HG03095 (cell line): ENCODE measurements at regions not wholly inside any gene's neighbourhood (a gene's known extent, or its start where the extent isn't known, plus 50 kb on each side); places are given as distances from the start of the nearest gene placed in this dataset.
"Not testable (repeated sequence)": the region's sequence is repeated elsewhere in the genome, so short reads cannot be mapped to it uniquely, and the experiment has no call there.

Experiments
- ATAC-seq: cut with Tn5 transposase; IDR thresholded peaks from one replicate; pipeline ENCODE4 v1.9.1; 2021; ENCODE audit warnings: moderate library complexity; ENCODE audit not compliant: unreplicated experiment

DNA sequence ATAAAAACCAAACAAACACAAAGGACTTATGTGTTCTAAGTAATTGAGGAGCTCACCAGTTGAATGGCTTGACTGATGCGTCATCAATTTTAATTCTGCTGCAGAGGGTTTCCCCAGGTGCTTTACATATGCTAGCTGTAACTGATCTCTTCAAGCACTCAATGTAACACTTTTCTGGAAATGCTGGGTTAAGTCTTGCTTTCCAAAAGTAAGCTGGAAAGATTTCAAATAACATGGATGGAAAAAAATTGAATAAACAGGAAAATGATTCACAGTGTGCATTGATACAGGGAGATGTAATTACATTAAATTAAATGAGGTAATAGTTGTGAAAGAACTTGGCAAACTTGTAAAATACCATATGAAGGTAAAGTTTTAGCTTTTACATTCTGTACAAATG lies 186.7 kb upstream of the WDFY3 start:
- no peak for ATAC-seq

DNA sequence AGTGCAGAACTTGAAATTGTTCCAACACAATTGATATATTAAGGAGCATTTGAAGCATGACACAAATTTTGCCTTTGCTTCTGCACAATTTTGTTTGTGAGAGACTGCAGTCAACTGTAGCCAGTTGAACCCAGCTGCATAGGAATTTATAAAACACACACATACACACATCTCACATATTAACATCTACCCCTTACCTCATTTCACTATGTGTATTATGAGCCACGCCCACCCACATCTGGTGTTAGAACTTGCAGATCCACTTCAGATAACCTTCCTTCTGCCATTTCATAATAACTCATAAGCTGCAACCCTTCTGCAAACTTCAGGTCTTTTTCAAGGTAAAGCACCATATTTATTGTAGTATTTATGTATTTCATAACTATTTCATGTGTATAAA lies 188.1 kb upstream of the WDFY3 start:
- ATAC-seq, result no peak

DNA sequence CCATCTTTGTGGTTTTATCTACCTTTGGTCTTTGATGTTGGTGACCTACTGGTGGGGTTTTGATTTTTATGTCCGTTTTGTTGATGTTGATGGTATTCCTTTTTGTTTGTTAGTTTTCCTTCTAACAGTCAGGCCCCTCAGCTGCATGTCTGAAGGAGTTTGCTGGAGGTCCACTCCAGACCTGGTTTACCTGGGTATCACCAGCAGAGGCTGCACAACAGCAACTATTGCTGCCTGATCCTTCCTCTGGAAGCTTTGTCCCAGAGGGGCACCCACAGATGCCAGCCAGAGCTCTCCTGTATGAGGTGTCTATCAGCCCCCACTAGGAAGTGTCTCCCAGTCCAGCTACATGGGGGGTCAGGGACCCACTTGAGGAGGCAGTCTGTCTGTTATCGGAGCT lies 199.3 kb upstream of the WDFY3 start:
- ATAC-seq, result no peak

DNA sequence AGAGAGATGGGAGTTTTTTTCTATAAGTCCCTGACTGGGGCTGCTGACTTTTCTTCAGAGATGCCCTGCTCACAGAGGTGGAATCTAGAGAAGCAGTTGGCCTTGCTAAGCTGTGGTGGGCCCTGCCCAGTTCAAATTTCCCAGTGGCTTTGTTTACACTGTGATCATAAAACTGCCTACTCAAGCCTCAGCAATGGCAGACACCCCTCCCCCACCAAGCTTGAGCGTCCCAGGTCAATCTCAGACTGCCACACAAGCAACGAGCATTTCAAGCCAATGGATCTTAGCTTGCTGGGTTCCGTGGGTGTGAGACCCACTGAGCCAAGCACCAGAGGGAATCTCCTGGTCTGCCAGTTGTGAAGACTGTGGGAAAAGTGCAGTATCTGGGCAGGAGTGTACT lies 199.8 kb upstream of the WDFY3 start:
- ATAC-seq, result no peak

DNA sequence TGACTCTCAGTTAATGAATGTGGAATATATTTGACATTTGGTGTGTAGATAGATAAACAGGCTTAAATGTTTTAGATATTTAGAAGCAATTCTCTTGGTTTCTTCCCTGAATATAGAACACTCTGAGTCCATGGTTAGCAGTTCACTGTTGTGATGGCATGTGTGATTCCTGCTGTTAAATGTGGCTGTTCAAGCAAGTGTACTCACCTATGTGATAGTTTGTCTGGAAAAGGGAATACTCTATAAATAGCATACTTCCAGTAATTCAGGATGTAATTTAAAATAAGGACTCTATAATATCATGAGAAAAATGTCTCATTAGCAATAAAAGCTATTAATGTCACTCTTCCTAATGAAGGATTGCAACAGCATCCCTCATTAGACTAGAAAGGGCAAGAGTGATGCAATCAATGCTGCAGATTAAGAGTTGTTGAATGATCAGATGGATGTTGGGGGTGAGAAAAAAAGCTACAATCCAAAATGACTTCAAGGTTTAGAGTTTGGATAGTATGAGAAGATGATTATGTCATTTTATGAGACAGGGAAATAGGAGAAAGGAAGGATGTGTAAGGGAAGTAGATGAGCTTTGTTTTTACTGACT lies 201.8 kb upstream of the WDFY3 start:
- ATAC-seq, result no peak

DNA sequence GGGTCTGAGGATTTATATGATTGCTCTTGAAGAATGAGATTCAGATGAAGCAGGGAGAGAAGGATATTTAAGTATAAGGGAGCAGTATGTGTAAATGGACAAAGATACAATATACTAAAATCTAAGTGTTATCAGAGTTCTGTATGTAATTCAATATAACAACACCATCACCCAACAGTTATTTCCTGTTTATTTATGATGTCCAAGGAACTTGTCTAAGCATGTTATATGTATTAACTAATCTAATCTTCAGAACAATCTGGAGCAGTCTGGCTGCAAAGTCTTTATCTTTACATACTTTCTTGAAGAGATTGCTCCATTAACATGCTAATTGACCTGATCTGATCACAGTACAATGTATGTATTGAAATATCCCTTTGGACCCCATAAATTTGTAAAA lies 203.8 kb upstream of the WDFY3 start:
- ATAC-seq, result no peak

DNA sequence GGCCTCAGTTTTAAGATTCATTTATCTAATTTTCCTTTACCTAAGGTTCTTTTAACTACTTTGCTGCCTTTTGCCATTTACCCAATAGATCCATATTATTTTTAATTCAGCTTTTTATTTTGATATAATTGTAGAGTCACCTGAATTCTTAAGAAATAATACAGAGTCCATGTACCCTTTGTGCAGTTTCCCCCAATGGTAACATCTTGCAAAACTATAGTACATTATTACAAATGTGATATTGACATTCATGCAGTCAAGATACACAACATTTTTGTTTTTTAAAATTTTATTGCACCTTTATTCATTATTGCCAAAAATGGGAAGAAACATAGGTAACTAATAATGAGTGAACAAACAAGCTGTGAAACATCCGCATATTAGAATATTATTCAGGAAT lies 208.7 kb upstream of the WDFY3 start:
- no peak for ATAC-seq

DNA sequence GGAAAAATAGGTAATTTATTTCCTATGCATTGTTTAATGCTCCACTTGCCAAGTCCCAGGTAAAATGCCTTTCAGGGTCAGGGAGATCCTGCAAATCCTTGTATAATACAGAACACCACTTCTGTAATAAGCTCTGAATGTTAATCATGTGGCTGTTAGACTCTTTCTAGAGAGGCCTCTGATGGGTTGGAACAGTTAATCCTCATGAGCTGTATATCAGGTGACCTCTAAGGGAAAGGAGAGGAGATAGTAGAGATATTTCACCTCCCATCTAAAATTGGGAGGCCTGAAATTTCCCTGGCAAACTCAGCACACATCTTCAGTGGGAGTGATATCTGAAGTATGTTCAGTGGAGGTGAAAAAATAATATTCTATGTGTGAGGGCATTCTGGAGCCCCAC lies 210.6 kb upstream of the WDFY3 start:
- ATAC-seq, result no peak

DNA sequence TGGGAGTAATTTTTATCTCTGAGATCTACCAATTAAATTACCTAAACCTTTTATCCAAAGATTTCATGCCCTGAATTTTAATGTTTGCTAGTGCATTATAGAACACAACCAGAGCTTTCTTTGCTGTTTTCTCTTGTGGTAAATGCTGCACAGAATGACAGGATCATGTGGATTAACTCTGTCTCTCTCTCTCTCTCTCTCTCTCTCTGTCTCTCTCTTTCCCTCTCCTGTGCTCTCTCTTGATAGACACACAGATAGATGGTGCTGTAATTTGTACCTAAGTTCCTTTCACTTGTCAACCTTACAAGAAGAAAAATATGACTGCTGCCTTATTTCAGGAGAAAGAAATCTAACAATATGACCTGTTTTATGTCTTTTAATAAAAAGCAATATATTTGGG lies 211.2 kb upstream of the WDFY3 start:
- ATAC-seq, result no peak

DNA sequence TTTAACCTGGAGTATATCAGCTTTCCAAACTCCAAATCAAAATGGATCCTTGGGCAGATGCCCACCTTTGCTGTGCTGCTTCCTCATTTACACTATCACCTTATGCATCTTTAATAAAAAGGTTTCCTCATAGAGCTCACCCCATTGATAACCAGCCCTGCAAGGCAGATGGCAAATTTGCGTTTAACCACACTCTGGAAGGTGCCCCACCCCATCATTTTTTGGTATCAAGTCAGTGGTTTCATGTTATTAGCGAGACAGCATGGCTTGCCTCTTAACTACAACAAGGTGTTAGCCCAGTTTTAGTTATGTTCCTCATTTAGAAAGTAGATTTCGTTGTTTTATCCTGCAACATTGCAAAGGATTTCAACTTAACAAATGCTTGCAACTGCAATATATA lies 214.0 kb upstream of the WDFY3 start:
- no peak for ATAC-seq

DNA sequence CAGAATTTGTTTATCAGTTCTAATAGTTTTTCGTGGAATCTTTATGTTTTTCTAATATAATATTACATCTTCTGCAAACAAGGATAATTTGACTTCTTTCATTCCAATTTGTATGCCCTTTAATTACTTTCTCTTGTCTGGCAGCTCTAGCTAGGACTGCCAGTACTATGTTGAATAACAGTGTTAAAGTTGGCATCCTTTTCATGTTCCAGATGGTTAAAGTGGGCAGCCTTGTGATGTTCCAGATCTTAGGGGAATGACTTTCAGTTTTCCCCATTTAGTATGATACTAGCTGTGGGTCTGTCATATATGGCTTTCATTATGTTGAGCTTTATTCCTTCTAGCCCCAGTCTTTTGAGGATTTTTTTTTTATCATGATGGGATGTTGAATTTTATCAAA lies 220.6 kb upstream of the WDFY3 start:
- ATAC-seq, result no peak

DNA sequence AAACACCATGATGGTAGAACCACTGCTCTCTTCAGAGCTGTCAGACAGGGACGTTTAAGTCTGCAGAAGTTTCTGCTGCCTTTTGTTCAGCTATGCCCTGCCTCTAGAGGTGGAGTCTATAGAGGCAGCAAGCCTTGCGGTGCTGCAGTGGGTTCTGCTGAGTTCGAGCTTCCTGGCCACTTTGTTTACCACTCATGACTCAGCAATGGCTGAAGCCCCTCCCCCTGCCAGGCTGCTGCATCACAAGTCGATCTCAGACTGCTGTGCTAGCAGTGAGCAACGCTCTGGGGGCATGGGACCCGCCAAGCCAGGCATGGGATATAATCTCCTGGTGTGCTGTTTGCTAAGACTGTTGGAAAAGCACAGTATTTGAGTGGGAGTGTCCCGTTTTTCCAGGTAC lies 229.5 kb upstream of the WDFY3 start:
- not testable (repeated sequence) for ATAC-seq

DNA sequence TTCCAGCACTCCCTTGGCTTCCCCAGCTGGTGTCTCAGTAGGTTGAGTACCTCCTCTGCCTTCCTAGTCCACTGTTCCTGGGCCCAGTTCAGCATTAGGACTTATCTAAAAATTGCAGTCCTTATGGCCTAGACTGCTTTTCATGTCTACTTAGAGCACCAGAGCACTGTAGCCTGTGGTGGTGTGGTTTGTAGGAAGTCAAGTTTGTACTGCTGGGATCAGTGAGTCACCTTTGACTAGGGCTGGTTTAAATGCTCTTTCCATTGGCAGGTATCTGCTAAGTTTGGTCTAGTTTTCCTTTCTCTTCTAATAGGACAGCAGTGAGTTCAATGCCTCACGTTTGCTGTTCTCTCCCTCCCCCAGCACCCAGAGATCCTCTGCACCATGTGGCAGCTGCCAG lies 233.6 kb upstream of the WDFY3 start:
- no peak for ATAC-seq

DNA sequence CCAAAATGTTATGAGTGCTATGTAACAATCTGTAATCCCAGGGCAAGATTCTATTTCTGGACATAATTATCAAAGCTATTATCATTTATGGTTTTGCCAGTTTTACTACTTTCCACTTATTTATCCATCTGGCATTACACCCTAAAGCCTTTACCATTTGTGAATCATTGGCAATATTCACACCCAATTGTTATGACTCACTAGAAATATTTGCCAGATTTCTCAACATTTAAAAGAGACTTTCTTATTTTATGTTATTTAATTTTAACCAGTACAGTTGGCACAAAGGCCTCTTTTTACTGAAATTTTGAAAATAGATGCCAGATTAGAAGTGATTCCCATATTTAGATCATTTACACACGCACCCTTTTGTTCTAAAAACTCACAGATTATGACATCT lies 242.7 kb upstream of the WDFY3 start:
- no peak for ATAC-seq

DNA sequence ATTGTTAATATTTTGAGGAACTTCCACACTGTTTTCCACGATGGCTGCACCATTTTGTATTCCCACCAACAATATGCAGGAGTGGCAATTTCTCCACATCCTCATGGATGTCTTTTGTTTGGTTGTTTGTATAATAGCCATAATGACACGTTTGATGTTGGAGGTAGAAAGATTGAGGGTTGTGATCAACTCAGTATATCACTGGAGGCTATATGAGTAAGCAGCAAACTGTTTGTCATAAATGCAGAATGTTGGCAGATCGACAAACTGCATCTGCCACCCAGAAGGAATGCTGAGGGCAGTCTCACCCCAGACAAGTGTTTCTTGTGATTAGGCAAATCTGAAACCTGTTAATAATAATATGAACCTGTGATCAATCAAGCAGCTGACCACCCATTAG lies 243.9 kb upstream of the WDFY3 start:
- ATAC-seq, result no peak

DNA sequence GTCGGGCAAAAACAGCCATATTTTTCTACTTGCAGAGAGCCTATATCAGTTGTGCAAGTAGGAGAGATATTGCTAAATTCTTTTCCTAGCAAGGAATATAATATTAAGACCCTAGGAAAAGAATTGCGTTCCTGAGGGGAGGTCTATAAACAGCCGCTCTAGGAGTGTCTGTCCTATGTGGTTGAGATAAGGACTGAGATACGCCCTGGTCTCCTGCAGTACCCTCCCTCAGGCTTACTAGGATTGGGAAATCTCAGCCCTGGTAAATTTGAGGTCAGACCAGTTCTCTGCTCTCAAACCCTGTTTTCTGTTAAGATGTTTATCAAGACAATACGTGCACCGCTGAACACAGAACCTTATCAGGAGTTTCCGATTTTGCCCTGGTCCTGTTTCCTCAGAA lies 250.1 kb upstream of the WDFY3 start:
- ATAC-seq, result not testable (repeated sequence)

DNA sequence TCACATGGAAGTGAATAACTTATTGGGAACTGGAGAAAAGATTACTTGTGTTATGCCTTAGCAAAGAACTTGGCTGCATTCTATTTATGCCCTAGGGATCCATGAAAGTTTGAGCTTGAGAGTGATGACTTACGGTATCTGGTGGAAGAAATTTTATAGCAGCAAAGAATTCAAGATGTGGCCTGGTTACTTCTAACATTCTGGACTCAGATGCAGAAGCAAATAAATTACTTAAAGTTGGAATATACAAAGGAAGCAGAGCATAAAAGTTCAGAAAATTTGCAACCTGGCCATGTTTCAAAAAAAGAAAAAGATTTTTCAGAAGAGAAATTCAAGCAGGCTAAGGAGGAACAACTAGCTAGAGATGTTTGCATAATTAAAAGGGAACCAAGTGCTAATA lies 252.3 kb upstream of the WDFY3 start:
- ATAC-seq, result no peak

DNA sequence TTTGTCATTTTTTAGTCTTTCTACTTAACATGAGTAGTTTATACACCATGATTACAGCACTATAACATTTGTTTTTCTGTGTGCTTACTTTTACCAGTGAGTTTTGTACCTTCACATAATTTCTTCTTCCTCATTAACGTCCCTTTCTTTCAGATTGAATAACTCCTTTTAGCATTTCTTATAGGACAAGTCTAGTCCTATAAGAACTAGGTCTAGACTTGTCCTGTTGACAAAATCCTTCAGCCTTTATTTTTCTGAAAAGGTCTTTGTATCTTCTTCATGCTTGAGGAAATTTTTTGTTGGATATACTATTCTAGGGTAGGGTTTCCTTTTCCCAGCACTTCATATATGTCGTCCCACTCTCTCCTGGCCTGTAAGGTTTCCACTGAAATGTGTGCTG lies 253.3 kb upstream of the ARHGAP24 start:
- ATAC-seq, result no peak

DNA sequence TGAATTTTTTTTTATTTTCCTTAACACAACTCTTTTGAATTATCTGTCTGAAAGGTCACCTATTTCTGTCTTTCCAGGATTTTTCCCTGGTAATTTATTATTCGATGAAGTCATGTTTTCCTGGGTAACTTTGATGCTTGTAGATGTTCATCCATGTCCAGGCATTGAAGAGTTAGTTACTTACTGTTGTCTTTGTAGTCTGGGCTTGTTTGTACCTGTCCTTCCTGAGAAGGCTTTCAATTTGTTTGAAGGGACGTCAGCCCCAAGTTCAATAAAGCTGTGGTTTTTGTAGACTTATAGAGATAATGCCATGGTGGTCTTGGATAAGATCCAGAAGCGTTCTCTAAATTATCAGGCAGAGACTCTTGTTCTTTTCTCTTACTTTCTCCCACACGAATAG lies 252.4 kb upstream of the ARHGAP24 start:
- no peak for ATAC-seq

DNA sequence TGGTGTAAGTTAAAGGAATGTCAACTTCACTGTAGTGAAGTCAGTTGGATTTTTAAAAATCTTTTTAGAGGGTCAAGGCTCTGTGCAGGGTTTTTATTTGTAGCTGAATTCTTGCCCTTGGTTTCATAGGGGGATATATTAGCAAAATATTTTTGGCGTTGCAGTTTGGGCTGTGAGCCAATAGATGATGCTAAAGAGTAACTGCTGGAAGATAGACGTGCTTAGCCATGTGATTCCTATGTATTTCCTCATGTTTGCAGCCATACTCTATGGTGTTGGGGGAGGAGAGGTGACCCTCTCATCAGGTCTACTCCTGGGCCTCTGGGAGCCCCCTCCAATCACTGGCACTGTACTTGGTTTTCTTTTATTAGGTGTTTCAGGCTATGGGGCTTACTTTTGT lies 246.7 kb upstream of the ARHGAP24 start:
- ATAC-seq, result no peak

DNA sequence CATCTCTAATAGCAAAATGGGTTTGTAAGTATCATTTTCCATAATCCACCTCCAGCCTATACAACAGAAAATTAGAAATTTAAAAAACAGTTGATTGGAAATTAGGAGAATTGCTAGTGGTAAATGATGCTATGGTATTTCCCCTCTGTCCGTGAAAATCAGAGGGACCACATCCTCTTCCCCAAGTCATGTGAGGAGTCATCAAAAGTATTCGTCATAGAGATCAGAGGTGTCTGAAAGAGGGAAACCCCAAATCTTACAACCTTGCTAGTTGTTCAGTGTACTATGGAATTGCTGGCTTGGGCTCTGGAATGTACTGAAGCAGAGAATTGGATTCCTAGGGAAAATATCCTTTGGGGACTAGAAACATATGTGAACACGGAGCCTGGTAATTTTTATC lies 241.4 kb upstream of the ARHGAP24 start:
- no peak for ATAC-seq

DNA sequence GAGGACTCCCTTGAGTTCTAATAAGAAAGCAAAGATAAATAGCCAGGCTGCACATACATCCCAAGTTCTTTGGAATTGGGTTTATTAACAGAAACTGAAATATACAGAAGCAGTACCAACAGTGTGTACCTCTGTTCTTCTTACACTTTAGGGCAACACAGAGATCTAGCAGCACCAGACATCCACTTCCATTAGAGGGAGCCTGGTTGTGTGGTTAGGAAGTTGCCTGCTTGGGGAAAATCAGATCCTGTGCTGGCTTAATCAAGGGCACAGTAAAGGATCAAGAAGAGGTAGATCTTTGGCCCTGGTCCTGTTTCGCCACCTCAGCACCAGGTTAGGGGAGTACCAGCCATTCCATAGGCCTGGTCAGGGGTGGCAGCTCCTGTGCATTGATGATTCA lies 231.1 kb upstream of the ARHGAP24 start:
- no peak for ATAC-seq

DNA sequence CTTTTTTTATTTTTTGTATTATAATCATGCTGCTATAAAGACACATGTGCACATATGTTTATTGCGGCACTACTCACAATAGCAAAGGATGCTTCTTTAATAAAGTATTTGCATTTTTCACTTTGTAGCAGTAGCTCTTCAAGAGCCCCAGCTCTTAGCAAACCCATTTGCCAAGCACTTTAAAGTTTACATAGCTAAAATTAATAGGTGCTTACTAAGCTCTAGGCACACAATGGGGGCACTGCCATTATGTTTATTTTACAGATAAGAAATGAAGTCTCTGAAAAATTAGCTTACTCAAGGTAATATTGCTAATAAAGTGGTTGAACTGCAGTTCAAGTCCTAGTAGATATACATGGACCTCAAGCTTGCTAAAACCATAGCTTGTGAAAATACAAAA lies 230.3 kb upstream of the ARHGAP24 start:
- no peak for ATAC-seq

DNA sequence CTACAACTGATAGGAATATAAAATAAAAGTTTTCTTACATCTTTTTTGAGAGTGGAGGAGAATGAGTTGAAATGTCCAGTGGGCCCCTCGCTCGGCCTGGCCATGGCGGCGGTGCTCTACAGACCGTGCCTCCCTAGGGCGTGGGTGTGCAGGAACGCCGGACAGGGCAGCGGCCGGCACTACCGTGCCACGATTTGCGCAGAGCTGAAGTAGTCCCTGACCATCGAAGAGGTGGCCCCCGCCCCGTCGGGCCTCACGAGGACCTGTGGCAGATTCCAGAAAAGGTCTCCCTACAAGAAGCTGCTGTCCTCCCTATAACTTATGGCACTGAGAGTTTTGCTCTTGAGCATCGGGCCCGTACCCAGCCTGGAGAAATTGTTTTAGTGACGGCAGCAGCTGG lies 228.9 kb upstream of the ARHGAP24 start:
- ATAC-seq, result no peak
